ENCODE measurements at regions not wholly inside any gene's neighbourhood (a gene's known extent, or its start where the extent isn't known, plus 50 kb on each side); places are given as distances from the start of the nearest gene placed in this dataset.
A peak's percentile ranks its signal among the peaks of the same experiment; 100 is the strongest.
"Not testable (repeated sequence)": the region's sequence is repeated elsewhere in the genome, so short reads cannot be mapped to it uniquely, and the experiment has no call there.

DNA sequence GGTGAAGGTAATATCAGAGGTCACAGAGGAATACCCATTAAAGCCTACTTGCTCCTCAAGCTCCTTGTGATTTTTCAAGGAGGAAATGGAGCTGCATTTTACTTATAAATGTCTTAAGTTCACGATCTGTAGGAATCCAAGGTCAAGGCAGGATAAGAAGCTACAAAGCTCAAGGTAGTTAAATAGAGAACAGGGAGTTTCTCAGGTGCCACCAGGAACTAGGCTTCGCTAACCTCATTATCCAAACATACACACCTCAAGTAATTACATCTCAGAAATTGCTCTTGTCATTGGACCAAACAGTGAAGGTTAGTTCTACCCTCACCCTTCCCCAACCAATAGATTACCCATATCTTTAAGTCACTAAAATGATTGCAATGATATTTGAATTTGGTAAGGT lies 317.4 kb upstream of the HNRNPA3 start:
- Histone ChIP-seq H3K27ac (no peak overlapping the region), H3K4me3 (no peak overlapping the region)

DNA sequence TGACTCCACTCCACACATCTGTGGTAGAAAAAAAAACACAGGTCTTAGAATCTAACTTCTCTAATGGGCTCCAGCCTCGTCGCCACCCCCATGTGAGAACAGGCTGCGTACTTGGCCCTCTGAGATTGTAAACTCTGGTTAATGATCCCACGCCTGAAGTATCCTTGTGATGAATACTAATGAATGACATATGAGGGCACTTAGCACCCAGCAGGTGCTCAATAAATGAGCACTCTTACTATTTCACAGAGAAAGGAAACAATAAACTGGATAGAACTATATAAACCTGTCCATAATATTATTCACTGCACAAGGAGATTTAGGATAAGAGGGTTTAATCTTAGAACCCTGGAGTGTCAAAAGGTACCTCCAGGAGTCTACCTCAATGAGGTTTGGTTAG lies 310.1 kb upstream of the HNRNPA3 start:
- no peak overlapping the region for H3K4me3 ChIP-seq
- H3K27ac ChIP-seq = no peak overlapping the region

DNA sequence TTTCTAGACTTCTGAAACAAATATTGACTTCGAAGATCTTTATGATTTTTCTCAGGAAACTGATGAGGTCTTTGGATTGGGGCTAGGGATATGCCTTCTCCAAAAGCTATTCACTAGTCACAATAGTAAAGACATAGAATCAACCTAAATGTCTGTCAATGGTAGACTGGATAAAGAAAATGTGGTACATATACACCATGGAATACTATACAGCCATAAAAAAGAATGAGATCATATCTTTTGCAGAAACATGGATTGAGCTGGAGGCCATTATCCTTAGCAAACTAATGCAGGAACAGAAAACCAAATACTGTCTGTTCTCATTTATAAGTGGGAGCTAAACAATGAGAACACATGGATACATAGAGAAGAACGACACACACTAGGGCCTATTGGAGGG lies 308.5 kb upstream of the HNRNPA3 start:
- H3K27ac ChIP-seq, H3K4me3 ChIP-seq: not testable (repeated sequence)

DNA sequence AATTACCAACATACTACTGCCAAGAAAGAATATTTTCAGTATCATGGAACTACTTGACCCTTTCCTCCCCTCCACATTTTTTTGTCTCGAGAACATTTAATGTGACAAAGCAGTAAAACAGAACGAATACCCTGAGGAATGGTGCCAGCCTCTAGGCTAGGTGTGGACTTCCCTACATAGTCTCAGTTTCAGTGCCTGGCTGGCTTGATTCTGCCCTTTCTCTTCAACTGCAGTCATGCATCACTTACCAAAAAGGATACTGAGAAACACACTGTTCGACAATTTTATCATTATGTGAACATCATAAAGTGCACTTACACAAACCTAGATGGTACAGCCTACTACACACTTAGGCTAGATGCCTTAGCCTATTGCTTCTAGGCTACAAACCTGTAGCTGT lies 305.3 kb upstream of the HNRNPA3 start:
- H3K27ac ChIP-seq = no peak overlapping the region
- H3K4me3 ChIP-seq = no peak overlapping the region

DNA sequence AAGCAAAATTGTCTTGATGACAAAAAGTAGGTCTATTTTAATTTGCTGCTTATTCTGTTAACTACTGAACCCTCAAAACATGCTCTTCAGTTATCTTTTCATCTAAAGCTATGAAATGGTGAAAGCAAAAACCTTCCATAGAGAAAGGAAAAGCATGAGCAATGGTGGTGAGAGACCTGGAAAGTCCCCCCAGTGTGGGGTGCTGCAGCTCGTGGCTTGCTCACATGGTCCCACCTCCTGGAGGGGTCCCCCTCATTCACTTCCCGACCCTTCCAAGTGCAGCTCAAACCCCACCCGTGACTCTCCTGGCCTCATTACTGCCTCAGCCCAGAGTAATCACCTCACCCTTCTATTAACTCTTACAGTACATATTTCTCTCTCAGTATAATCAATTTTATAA lies 301.8 kb upstream of the HNRNPA3 start:
- H3K27ac ChIP-seq = no peak overlapping the region
- H3K4me3 ChIP-seq = no peak overlapping the region

DNA sequence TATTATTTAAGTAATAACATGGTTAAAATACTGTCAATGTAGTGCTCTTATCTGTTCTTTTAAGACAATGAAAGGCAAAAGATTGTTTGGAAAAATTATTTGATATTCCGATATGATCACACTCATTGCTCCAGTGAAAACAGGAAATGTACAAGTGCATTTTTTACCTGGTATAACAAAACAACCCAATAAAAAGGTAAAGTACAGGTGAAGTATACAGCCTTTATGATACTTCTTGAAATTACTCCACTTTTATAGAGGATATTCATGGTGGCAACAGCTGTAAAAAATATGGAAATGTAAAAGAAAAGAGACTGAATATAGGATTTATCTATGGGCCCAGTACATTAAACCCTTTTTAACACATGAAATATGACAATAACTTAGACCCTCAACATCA lies 298.6 kb upstream of the HNRNPA3 start:
- Histone ChIP-seq H3K4me3 (no peak overlapping the region), H3K27ac (no peak overlapping the region)

DNA sequence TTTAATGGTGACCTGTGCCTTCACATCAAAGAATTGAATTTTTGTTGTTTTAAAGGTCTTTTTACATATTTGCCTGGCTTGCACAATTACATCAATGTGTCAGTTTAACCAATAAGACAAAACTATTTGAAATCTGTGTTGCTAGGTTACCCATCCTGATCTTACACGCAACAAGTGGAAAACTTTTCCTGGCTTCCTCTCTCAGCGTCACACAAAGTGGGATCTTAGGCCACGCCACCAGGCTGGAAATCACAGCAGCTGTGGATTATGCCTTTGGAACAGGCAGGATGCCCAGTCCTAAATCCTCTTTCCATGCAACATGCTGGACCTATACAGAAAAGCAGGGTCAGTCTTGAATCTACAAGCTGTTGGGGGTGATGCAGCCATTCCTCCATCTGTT lies 298.2 kb upstream of the HNRNPA3 start:
- Histone ChIP-seq H3K27ac (no peak overlapping the region), H3K4me3 (no peak overlapping the region)

DNA sequence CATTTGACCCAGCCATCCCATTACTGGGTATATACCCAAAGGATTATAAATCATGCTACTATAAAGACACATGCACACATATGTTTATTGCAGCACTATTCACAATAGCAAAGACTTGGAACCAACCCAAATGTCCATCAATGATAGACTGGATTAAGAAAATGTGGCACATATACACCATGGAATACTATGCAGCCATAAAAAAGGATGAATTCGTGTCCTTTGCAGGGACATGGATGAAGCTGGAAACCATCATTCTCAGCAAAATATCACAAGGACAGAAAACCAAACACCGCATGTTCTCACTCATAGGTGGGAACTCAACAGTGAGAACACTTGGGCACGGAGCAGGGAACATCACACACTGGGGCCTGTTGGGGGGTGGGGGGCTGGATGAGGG lies 290.0 kb upstream of the HNRNPA3 start:
- not testable (repeated sequence) for H3K27ac ChIP-seq, H3K4me3 ChIP-seq

DNA sequence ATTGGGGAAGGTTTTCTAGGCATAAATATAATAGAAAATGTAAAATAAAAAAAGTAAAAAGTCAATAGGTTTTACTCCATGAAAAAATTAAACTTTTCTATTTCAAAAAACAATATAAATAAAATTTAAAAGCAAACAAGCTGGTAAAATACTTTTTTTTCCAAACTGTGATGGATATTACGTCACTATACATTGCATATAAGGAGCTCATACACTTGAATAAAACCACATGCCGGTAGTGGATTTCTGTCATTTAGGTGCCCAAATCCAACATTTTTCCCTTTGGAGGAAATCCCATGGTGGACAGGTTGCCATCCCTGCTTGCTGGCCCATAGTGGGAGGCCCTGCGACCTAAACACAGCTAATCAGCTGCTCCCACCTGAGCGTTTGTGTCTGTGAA lies 289.4 kb upstream of the HNRNPA3 start:
- Histone ChIP-seq H3K27ac (no peak overlapping the region), H3K4me3 (no peak overlapping the region)

DNA sequence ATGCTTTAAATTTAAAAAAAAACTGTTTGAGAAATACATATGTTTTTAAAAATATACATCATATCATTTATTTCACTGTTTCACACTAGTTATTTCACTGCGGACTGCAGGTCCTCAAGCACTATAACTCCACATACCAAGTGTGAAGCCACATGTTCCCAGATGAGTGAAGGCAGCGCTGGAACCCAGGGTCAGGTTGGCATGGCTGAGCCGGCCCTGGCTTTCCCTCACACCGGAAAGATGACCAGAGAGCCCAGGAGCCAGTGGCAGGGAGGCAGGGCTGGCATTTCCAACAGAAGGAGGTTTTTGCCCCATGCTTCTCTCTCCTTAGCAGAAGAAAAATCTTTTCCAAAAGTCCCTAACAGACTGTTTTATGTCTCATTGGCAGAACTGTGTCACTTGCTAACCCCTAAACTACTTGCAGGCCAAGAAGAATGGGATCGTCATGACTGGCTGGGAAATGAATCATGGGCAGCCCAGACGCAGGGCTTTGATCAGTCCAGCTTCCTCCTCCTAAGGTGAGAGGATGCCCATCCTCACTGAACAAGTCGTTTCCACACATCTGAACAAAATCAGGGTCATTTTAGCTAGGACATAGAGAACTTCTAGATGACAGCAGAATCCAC lies 287.6 kb upstream of the HNRNPA3 start:
- Histone ChIP-seq H3K4me3 (no peak overlapping the region), H3K27ac (no peak overlapping the region)

DNA sequence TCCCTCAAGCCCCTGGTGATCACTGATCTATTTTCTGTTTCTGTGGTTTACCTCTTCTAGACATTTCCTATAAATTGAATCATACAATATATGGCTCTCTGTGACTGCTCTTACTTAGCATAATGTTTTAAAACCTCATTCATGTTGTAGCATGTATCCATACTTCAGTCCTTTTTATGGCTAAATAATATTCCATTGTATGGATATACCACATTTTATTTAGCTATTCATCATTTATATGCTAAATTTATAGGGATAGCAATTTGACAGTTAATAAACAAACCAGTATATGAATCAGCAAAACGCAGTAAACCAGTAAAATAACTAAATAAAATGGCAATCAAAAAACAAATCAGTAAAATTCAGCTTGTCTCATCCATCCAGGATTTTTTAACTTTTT lies 286.1 kb upstream of the HNRNPA3 start:
- Histone ChIP-seq H3K4me3 (no peak overlapping the region), H3K27ac (no peak overlapping the region)

DNA sequence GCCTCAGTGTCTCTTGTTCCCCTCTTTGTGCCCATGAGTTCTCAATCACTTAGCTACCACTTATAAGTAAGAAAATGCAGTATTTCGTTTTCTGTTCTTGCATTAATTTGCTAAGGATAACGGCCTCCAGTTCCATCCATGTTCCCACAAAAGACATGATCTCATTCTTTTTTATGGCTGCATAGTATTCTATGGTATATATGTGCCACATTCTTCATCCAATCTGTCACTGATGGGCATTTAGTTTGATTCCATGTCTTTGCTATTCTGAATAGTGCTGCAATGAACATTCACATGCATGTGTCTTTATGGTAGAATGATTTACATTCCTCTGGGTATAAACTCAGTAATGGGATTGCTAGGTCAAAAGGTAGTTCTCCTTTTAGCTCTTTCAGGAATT lies 283.2 kb upstream of the HNRNPA3 start:
- not testable (repeated sequence) for H3K27ac ChIP-seq, H3K4me3 ChIP-seq

DNA sequence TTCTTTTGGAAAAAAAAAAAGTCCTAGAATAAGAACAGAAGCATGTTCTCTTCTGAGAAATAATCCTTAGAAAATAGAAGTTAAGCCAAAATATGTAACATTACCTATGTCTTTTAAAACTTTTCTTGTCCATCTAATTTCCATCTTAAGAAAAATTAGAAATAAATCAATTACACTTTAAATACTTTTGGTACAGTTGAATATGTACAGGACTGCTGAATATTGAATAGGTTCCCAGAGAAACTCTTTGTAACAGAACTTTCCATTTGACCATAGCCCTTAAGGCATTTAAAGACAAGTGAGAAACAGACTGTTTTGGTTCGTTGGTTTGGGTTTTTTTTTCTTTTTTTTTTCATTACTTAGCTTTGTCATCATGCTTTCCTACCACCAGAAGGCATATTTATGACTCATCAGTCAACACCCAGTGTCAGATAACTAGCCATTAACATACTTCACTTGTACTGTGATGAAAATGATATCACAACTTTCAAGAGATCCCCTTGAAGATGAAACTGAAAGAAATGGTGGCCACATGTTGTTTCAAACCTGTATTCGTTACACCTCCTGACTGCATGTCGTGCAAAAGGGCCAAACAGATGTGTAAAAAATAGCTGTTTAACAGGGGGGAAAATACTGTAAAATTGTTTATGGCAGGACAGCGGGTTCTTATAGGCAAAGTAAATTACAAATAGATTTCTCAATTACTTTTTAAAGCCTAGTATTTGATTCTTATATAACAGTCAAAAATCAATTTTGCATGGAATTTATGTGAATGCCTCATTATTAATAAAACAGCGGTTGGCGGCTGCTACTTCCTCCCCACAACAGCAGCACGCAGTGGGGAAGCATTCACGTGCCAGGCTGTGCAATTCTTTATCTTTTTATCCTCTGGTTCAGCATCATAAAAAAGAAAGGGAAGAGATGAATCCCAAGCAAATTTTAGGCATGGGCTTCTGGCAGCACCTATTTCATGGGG lies 280.7 kb upstream of the HNRNPA3 start:
- Histone ChIP-seq H3K27ac (peak overlapping the region in 2 of 21 experiments; percentile 31 to 37), H3K4me3 (no peak overlapping the region)

DNA sequence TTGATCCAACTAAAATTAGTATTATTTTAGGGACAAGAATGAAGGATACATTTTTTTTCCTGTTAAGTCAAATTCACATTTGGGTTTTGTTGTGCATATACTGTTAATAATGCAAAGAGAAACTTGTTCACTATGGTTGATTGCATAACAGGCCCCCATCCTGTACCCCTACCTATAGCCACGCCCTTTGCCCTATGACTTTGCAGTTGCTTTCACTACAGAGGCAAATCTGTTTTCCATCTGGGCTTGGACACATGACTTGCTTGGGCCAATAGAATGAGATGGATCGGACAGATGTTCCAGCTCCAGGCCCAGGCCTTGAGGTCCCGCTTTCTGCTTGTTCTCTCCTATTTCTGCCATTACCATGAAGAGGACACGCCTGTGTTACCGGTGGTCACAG lies 278.5 kb upstream of the HNRNPA3 start:
- no peak overlapping the region for H3K4me3 ChIP-seq
- no peak overlapping the region for H3K27ac ChIP-seq

DNA sequence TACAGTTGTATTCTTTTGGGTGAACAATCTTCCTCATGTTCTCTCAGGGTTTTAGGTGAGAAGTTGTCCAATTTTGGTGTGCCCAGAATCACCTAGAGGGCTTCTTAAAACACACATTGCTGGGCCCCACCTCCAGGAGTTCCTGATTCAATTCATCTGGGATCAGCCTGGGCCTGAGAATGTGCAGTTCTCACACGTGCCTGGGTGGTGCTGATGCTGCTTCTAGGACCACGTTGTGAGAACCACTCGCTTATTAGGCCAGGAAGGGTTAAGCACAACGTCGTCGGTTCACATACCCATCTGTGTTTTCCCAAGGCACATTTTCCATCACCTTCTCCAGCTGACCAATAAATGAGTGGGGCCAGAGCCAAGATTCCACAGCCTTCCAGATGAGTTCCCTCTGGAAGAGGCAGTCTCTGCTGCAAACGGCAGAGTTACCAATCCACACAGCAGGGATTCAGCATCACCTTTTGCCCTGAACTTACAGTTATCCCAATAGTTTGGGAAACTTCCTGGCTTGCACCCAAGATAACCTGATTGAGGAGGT lies 277.7 kb upstream of the HNRNPA3 start:
- H3K27ac ChIP-seq = no peak overlapping the region
- no peak overlapping the region for H3K4me3 ChIP-seq

DNA sequence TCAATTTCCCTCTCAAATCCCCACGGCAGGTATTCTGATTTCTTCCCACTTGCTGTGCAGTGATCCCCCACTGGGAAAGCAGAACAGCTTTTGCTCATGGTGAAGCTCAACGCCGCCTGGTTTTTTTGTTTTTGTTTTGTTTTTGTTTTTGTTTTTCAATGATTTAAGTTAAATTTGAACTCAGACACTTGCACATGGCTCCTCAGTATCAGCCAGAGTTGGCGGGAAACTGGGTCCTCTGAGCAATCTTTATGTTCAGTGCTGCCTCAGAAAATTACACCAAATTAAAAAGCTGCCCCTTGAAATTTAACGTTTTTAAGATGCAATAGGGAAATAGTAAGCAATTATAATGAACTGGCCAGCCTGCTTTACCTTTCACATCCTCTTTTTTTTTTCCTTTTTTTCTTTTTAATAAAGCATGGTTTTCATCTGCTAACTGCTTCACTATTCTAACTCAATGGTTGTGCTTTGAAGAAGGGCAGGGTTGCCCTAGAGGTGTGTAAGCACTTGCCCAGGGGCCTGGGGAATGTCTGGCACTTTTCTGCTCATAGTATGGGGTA lies 277.0 kb upstream of the HNRNPA3 start:
- Histone ChIP-seq H3K4me3 (no peak overlapping the region), H3K27ac (no peak overlapping the region)

DNA sequence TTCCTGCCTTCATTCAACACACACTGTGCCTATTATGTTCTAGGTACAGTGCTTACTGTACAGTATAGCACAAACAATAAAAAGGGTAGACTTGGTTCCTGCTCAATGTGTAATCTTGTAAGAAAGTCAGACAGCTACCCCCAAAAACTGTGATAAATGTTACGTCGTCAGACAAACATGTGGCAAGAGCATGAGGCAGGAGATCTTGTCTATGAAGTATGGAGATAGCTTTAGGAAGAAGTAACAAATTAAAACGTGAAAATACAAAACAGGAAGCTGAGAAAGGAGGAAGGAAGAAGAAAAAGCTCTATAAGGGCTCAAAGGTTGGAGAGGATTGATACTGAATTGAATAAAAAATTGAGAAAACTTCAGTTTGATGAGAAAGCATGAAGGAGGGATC lies 276.2 kb upstream of the HNRNPA3 start:
- Histone ChIP-seq H3K27ac (no peak overlapping the region), H3K4me3 (no peak overlapping the region)

DNA sequence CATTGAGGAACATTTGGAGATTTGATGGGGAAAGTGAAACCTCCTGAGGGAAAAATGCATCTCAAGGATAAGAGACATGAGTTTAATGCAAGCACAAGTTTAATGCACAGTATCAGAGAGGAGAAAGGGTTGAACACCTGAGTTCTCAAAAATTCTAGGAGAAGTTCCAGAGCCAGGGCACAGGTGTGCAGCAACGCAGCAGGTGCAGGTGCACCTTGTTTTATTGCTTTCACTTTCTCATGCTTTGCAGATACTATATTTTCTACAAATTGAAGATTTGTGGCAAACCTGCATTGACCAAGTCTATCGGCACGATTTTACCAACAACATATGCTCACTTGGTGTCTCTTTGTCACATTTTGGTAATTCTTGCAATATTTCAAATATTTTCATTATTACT lies 267.6 kb upstream of the HNRNPA3 start:
- no peak overlapping the region for H3K4me3 ChIP-seq
- no peak overlapping the region for H3K27ac ChIP-seq

DNA sequence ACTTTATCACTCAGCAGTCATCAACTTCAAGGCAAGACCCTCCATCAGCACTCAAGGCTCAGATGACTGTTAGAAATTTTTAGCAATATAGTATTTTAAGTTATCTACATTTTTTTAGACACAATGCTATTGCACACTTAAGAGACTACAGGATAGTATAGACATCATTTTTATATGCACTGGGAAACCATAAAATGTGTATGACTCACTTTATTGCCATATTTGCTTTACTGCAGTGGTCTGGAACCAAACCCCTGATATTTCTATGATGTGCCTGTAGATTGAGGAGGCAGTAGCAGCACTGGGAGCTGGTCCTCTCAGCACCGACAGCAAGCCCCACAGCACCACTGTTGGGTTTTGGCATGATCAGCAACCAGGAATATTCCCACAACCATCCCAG lies 264.8 kb upstream of the HNRNPA3 start:
- H3K27ac ChIP-seq = no peak overlapping the region
- H3K4me3 ChIP-seq = no peak overlapping the region

DNA sequence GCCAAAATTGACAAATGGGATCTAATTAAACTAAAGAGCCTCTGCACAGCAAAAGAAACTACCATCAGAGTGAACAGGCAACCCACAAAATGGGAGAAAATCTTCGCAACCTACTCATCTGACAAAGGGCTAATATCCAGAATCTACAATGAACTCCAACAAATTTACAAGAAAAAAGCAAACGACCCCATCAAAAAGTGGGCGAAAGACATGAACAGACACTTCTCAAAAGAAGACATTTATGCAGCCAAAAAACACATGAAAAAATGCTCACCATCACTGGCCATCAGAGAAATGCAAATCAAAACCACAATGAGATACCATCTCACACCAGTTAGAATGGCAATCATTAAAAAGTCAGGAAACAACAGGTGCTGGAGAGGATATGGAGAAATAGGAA lies 261.4 kb upstream of the HNRNPA3 start:
- not testable (repeated sequence) for H3K27ac ChIP-seq, H3K4me3 ChIP-seq

DNA sequence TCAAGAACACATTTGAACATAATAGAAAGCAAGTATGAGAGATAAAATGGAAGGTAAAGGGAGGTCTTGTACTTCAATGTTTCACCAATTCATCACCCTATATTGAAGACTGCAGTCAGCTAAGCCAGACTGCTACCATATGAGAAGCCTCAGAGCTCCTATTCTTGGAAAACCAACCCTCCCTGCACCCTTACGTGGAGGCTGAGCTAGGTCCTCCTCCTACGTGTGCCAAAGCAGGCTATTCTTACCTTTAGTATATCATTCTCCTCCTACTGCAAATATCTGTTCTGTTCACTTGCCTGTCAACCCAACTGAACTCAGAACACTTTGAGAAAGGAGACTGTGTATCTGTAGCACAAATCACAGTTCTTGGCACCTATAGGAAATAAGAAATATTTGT lies 255.8 kb upstream of the HNRNPA3 start:
- H3K27ac ChIP-seq = no peak overlapping the region
- no peak overlapping the region for H3K4me3 ChIP-seq
